ENCODE measurements at regions not wholly inside any gene's neighbourhood (a gene's known extent, or its start where the extent isn't known, plus 50 kb on each side); places are given as distances from the start of the nearest gene placed in this dataset.

DNA sequence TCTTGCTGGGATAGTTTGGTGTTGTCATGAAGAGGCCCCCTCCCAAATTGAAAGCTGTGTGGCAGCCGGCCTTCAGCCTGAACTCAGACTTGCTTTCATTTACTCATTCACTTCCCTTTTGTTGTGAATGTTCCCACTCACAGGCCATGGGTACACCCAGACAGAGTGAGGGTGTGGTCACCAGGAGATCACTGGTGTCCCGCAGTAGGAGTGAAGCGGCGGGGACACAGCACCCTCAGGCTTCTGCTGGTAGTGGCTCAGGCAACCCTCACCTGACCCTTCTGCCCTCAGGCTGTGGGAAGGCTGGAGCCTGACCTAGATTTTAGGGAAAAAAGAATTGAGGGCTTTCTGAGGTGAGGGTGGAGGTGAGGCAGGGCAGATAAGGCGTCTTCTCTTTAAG, 244.4 kb downstream of the SOX2 start:
- Histone ChIP-seq H3K9me3 (ENCODE audit: control insufficient read depth, insufficient read depth, low read depth, low read length) (no peaks in the 10 kb centered on the region), H3K27ac (ENCODE audit: low read length) (no peak overlapping the region), H3K4me3 (ENCODE audit: low read depth in 2 of 2, low read length in 2 of 2) (no peak overlapping the region), H3K4me1 (ENCODE audit: control insufficient read depth, insufficient read depth, low read length) (no peaks in the 10 kb centered on the region), H3K27me3 (ENCODE audit: control insufficient read depth, insufficient read depth, low read length) (no peaks in the 10 kb centered on the region), H3K36me3 (ENCODE audit: control insufficient read depth, insufficient read depth, low read length) (no peaks in the 10 kb centered on the region)
- intact Hi-C loops (cut with micrococcal nuclease; ENCODE audit: unreplicated experiment): no loop called here
- no peak for DNase-seq (ENCODE audit: low read depth, low spot score)
- no peak for ATAC-seq
- POLR2A ChIA-PET: no interaction called here
- in situ Hi-C loops (cut with HindIII; ENCODE audit: low pct_unique_long_range_greater_than_20kb, low sequenced_read_pairs): no loop called here
- BruUV-seq (replicated peaks): no TSS peak
- CTCF ChIA-PET: no interaction called here
- TF ChIP-seq, protein P1, sequence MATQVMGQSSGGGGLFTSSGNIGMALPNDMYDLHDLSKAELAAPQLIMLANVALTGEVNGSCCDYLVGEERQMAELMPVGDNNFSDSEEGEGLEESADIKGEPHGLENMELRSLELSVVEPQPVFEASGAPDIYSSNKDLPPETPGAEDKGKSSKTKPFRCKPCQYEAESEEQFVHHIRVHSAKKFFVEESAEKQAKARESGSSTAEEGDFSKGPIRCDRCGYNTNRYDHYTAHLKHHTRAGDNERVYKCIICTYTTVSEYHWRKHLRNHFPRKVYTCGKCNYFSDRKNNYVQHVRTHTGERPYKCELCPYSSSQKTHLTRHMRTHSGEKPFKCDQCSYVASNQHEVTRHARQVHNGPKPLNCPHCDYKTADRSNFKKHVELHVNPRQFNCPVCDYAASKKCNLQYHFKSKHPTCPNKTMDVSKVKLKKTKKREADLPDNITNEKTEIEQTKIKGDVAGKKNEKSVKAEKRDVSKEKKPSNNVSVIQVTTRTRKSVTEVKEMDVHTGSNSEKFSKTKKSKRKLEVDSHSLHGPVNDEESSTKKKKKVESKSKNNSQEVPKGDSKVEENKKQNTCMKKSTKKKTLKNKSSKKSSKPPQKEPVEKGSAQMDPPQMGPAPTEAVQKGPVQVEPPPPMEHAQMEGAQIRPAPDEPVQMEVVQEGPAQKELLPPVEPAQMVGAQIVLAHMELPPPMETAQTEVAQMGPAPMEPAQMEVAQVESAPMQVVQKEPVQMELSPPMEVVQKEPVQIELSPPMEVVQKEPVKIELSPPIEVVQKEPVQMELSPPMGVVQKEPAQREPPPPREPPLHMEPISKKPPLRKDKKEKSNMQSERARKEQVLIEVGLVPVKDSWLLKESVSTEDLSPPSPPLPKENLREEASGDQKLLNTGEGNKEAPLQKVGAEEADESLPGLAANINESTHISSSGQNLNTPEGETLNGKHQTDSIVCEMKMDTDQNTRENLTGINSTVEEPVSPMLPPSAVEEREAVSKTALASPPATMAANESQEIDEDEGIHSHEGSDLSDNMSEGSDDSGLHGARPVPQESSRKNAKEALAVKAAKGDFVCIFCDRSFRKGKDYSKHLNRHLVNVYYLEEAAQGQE (IDR thresholded peaks at IDR 0.05; ENCODE audit: insufficient read depth in 1 of 2, low read depth in 2 of 2, low read length in 1 of 2): no peak
- TF ChIP-seq, protein P2, sequence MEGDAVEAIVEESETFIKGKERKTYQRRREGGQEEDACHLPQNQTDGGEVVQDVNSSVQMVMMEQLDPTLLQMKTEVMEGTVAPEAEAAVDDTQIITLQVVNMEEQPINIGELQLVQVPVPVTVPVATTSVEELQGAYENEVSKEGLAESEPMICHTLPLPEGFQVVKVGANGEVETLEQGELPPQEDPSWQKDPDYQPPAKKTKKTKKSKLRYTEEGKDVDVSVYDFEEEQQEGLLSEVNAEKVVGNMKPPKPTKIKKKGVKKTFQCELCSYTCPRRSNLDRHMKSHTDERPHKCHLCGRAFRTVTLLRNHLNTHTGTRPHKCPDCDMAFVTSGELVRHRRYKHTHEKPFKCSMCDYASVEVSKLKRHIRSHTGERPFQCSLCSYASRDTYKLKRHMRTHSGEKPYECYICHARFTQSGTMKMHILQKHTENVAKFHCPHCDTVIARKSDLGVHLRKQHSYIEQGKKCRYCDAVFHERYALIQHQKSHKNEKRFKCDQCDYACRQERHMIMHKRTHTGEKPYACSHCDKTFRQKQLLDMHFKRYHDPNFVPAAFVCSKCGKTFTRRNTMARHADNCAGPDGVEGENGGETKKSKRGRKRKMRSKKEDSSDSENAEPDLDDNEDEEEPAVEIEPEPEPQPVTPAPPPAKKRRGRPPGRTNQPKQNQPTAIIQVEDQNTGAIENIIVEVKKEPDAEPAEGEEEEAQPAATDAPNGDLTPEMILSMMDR (IDR thresholded peaks at IDR 0.05): no peak
- TF ChIP-seq POLR2AphosphoS5 (IDR thresholded peaks at IDR 0.05; ENCODE audit: low read depth, low read length) (no peak), TCF7L2 (IDR thresholded peaks at IDR 0.05; ENCODE audit: low read depth, low read length) (no peak), SIN3A (IDR thresholded peaks at IDR 0.05; ENCODE audit: borderline replicate concordance, insufficient read depth, low read depth, low read length) (no peak)

DNA sequence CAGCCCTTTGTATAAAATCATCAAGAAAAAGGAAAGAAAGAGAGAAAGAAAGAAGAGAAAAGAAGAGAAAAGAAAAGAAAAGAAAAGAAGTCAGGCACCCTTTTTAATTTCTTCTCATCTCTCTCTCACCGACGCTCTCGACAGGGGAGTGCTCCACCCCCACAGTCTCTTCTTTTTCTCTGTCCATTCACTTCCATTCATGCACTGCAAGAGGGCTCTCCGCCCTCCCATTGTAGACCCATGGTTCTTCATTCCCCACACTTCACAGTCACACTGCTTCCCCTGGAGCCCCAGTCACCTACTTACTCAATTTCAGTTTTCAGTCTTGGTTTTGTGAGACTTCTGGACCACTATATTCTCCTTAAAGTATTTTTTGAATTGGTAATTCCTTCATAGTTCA, 254.7 kb downstream of the SOX2 start:
- TF ChIP-seq SIN3A (IDR thresholded peaks at IDR 0.05; ENCODE audit: borderline replicate concordance, insufficient read depth, low read depth, low read length) (no peak), TCF7L2 (IDR thresholded peaks at IDR 0.05; ENCODE audit: low read depth, low read length) (no peak)
- Histone ChIP-seq H3K27me3 (ENCODE audit: control insufficient read depth, insufficient read depth, low read length) (no peaks in the 10 kb centered on the region), H3K4me1 (ENCODE audit: control insufficient read depth, insufficient read depth, low read length) (no peaks in the 10 kb centered on the region), H3K4me3 (ENCODE audit: low read depth in 2 of 2, low read length in 2 of 2) (no peak overlapping the region), H3K9me3 (ENCODE audit: control insufficient read depth, insufficient read depth, low read depth, low read length) (no peaks in the 10 kb centered on the region), H3K36me3 (ENCODE audit: control insufficient read depth, insufficient read depth, low read length) (no peaks in the 10 kb centered on the region), H3K27ac (ENCODE audit: low read length) (no peak overlapping the region)
- ChIA-PET POLR2A (no interaction called here), CTCF (no interaction called here)
- no peak for DNase-seq (ENCODE audit: low read depth, low spot score)
- no peak for ATAC-seq
- no TSS peak for BruUV-seq (replicated peaks)
- intact Hi-C loops (cut with micrococcal nuclease; ENCODE audit: unreplicated experiment): loop anchor here (5.0 kb wide), 1 partner anchor 291 kb away; no protein-coding TSS in a partner anchor
- in situ Hi-C loops (cut with HindIII; ENCODE audit: low pct_unique_long_range_greater_than_20kb, low sequenced_read_pairs): no loop called here

DNA sequence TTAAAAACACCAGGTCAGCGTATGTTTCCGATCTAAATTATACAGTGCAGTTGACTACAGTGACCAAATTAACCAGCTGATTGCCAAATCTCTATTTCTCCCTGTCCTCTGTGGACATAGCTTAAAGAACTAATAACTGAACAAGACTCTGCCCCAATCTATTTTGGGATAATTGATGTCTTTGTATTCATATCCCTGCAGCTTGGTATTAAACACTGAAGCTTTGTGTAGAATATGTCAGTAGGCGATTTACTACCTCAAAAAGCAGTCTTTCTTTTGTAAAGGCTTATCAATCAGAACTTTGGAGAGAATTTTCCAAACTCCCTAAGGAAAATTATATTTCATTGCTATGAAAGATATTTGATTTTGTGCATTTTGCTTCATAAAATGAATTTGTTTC, 258.2 kb downstream of the SOX2 start:
- in situ Hi-C loops (cut with HindIII; ENCODE audit: low pct_unique_long_range_greater_than_20kb, low sequenced_read_pairs) (no loop called here), intact Hi-C loops (cut with micrococcal nuclease; ENCODE audit: unreplicated experiment) (loop anchor here (5.0 kb wide), 1 partner anchor 287 kb away; no protein-coding TSS in a partner anchor)
- no TSS peak for BruUV-seq (replicated peaks)
- no peaks in the 10 kb centered on the region for H3K36me3 ChIP-seq (ENCODE audit: control insufficient read depth, insufficient read depth, low read length)
- TF ChIP-seq, protein P1 (IDR thresholded peaks at IDR 0.05; ENCODE audit: insufficient read depth in 1 of 2, low read depth in 2 of 2, low read length in 1 of 2): no peak
- TF ChIP-seq TCF7L2 (IDR thresholded peaks at IDR 0.05; ENCODE audit: low read depth, low read length): no peak
- TF ChIP-seq, protein P2 (IDR thresholded peaks at IDR 0.05): no peak
- no peak for TF ChIP-seq SIN3A (IDR thresholded peaks at IDR 0.05; ENCODE audit: borderline replicate concordance, insufficient read depth, low read depth, low read length)
- no peak for TF ChIP-seq POLR2AphosphoS5 (IDR thresholded peaks at IDR 0.05; ENCODE audit: low read depth, low read length)
- no peak for ATAC-seq
- no peaks in the 10 kb centered on the region for H3K4me1 ChIP-seq (ENCODE audit: control insufficient read depth, insufficient read depth, low read length)
- ChIA-PET CTCF (no interaction called here), POLR2A (no interaction called here)
- H3K9me3 ChIP-seq (ENCODE audit: control insufficient read depth, insufficient read depth, low read depth, low read length): no peaks in the 10 kb centered on the region
- no peak overlapping the region for H3K27ac ChIP-seq (ENCODE audit: low read length)
- no peak overlapping the region for H3K4me3 ChIP-seq (ENCODE audit: low read depth in 2 of 2, low read length in 2 of 2)
- no peaks in the 10 kb centered on the region for H3K27me3 ChIP-seq (ENCODE audit: control insufficient read depth, insufficient read depth, low read length)
- DNase-seq (ENCODE audit: low read depth, low spot score): no peak

All from Panc1 (cell line).